ENCODE measurements at regions not wholly inside any gene's neighbourhood (a gene's known extent, or its start where the extent isn't known, plus 50 kb on each side); places are given as distances from the start of the nearest gene placed in this dataset.

DNA sequence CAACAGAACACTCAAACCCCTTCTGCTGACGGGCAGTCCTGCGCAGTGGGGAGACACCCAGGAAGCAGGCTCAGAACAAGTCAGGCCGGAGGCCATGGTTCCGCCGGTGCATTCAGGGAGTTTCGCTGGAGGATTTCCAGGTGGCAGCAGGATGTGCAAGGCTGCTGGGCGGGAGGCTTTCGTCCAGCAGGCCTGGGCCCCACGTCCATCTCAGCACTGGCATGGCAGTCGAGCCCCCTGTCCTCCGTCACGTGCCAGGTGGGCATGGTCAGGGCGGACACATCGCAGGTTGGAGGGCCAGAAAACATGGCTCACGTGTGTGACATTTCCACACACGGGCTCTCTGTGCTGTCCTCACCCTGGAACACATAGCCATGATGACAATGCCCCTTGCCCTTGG lies 299.9 kb upstream of the IRX2 start (continued):
- TF ChIP-seq, protein P1, sequence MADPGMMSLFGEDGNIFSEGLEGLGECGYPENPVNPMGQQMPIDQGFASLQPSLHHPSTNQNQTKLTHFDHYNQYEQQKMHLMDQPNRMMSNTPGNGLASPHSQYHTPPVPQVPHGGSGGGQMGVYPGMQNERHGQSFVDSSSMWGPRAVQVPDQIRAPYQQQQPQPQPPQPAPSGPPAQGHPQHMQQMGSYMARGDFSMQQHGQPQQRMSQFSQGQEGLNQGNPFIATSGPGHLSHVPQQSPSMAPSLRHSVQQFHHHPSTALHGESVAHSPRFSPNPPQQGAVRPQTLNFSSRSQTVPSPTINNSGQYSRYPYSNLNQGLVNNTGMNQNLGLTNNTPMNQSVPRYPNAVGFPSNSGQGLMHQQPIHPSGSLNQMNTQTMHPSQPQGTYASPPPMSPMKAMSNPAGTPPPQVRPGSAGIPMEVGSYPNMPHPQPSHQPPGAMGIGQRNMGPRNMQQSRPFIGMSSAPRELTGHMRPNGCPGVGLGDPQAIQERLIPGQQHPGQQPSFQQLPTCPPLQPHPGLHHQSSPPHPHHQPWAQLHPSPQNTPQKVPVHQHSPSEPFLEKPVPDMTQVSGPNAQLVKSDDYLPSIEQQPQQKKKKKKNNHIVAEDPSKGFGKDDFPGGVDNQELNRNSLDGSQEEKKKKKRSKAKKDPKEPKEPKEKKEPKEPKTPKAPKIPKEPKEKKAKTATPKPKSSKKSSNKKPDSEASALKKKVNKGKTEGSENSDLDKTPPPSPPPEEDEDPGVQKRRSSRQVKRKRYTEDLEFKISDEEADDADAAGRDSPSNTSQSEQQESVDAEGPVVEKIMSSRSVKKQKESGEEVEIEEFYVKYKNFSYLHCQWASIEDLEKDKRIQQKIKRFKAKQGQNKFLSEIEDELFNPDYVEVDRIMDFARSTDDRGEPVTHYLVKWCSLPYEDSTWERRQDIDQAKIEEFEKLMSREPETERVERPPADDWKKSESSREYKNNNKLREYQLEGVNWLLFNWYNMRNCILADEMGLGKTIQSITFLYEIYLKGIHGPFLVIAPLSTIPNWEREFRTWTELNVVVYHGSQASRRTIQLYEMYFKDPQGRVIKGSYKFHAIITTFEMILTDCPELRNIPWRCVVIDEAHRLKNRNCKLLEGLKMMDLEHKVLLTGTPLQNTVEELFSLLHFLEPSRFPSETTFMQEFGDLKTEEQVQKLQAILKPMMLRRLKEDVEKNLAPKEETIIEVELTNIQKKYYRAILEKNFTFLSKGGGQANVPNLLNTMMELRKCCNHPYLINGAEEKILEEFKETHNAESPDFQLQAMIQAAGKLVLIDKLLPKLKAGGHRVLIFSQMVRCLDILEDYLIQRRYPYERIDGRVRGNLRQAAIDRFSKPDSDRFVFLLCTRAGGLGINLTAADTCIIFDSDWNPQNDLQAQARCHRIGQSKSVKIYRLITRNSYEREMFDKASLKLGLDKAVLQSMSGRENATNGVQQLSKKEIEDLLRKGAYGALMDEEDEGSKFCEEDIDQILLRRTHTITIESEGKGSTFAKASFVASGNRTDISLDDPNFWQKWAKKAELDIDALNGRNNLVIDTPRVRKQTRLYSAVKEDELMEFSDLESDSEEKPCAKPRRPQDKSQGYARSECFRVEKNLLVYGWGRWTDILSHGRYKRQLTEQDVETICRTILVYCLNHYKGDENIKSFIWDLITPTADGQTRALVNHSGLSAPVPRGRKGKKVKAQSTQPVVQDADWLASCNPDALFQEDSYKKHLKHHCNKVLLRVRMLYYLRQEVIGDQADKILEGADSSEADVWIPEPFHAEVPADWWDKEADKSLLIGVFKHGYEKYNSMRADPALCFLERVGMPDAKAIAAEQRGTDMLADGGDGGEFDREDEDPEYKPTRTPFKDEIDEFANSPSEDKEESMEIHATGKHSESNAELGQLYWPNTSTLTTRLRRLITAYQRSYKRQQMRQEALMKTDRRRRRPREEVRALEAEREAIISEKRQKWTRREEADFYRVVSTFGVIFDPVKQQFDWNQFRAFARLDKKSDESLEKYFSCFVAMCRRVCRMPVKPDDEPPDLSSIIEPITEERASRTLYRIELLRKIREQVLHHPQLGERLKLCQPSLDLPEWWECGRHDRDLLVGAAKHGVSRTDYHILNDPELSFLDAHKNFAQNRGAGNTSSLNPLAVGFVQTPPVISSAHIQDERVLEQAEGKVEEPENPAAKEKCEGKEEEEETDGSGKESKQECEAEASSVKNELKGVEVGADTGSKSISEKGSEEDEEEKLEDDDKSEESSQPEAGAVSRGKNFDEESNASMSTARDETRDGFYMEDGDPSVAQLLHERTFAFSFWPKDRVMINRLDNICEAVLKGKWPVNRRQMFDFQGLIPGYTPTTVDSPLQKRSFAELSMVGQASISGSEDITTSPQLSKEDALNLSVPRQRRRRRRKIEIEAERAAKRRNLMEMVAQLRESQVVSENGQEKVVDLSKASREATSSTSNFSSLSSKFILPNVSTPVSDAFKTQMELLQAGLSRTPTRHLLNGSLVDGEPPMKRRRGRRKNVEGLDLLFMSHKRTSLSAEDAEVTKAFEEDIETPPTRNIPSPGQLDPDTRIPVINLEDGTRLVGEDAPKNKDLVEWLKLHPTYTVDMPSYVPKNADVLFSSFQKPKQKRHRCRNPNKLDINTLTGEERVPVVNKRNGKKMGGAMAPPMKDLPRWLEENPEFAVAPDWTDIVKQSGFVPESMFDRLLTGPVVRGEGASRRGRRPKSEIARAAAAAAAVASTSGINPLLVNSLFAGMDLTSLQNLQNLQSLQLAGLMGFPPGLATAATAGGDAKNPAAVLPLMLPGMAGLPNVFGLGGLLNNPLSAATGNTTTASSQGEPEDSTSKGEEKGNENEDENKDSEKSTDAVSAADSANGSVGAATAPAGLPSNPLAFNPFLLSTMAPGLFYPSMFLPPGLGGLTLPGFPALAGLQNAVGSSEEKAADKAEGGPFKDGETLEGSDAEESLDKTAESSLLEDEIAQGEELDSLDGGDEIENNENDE (IDR thresholded peaks at IDR 0.05; ENCODE audit: insufficient replicate concordance, low read length): no peak
- TF ChIP-seq CHD2 (IDR thresholded peaks at IDR 0.05; ENCODE audit: low read length): no peak
